Activated T-cell treated with anti-CD3 and anti-CD28 coated beads for 4 hours (primary cell): ENCODE measurements at regions not wholly inside any gene's neighbourhood (a gene's known extent, or its start where the extent isn't known, plus 50 kb on each side); places are given as distances from the start of the nearest gene placed in this dataset.

ENCODE experiments used
- DNase-seq: peaks from one replicate; pipeline ENCODE4 v3.0.0-alpha.2; 2020

GRCh38 chr15:77727635-77728304, 95.1 kb upstream of the LINGO1 start:
- no peak for DNase-seq

- no peak for DNase-seq
Observed at GRCh38 chr15:77724715-77725114, 92.0 kb upstream of the LINGO1 start.

GRCh38 chr15:77723756-77724155, 91.0 kb upstream of the LINGO1 start:
- no peak for DNase-seq

GRCh38 chr15:77722759-77723460, 90.2 kb upstream of the LINGO1 start:
- DNase-seq, result no peak

- DNase-seq, result no peak
Observed at GRCh38 chr15:77721963-77722362, 89.3 kb upstream of the LINGO1 start.

GRCh38 chr15:77720655-77721054, 87.9 kb upstream of the LINGO1 start:
- DNase-seq, result no peak

GRCh38 chr15:77720173-77720572, 87.5 kb upstream of the LINGO1 start:
- DNase-seq, result no peak

- no peak for DNase-seq
Observed at GRCh38 chr15:77719450-77719849, 86.7 kb upstream of the LINGO1 start.

- no peak for DNase-seq
Observed at GRCh38 chr15:77717333-77717990, 84.8 kb upstream of the LINGO1 start.

GRCh38 chr15:77716632-77717332, 84.1 kb upstream of the LINGO1 start:
- no peak for DNase-seq

- no peak for DNase-seq
Observed at GRCh38 chr15:77715860-77716259, 83.1 kb upstream of the LINGO1 start.

GRCh38 chr15:77715051-77715450, 82.3 kb upstream of the LINGO1 start:
- DNase-seq, result no peak

GRCh38 chr15:77714555-77714954, 81.8 kb upstream of the LINGO1 start:
- no peak for DNase-seq

GRCh38 chr15:77714023-77714422, 81.3 kb upstream of the LINGO1 start:
- DNase-seq, result no peak

GRCh38 chr15:77713281-77713680, 80.6 kb upstream of the LINGO1 start:
- no peak for DNase-seq

- DNase-seq, result no peak
Observed at GRCh38 chr15:77712438-77712837, 79.7 kb upstream of the LINGO1 start.

- DNase-seq, result no peak
Observed at GRCh38 chr15:77710637-77711036, 77.9 kb upstream of the LINGO1 start.

- DNase-seq, result no peak
Observed at GRCh38 chr15:77710206-77710605, 77.5 kb upstream of the LINGO1 start.

- no peak for DNase-seq
Observed at GRCh38 chr15:77709135-77709886, 76.6 kb upstream of the LINGO1 start.

- DNase-seq, result no peak
Observed at GRCh38 chr15:77706482-77707244, 74.0 kb upstream of the LINGO1 start.

- no peak for DNase-seq
Observed at GRCh38 chr15:77702211-77702957, 69.7 kb upstream of the LINGO1 start.
